ENCODE measurements at regions not wholly inside any gene's neighbourhood (a gene's known extent, or its start where the extent isn't known, plus 50 kb on each side); places are given as distances from the start of the nearest gene placed in this dataset.
"Not testable (repeated sequence)": the region's sequence is repeated elsewhere in the genome, so short reads cannot be mapped to it uniquely, and the experiment has no call there.

DNA sequence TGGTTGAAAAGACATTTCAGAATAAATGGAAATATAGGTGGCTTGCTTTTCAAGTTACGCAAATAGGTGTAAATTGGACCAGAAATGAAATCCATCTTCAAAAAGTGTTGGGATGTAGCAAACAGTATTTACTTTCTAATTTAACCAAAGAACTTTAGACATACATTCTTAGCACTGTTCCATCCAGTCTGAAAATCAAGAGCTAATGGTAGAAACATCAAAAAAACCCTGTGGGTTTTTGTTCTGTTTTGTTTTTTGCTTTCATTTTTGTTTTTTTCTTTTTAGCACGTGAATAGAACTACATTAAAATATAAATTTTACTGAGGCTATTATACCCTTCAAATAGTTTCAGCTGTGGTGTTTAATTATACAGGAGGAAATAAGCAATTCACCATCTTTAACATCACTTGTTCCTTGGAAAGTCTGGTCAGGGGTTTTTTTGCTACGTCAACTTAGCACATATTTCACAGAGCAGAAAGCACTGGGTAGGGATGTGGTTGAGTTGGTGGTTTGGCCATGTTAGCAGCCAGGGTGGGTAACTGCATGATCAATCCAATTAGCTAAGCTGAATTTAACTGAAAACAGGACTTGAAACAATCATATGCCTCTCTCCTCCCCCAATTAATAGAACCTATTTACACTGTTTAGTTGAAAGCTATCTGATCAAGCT is 275.4 kb upstream of the PFKP start:
- in situ Hi-C loops (cut with HindIII; ENCODE audit: low pct_ligation_motif_present, low pct_unique_long_range_greater_than_20kb, low sequenced_read_pairs), result no loop called here
- no peak for DNase-seq

DNA sequence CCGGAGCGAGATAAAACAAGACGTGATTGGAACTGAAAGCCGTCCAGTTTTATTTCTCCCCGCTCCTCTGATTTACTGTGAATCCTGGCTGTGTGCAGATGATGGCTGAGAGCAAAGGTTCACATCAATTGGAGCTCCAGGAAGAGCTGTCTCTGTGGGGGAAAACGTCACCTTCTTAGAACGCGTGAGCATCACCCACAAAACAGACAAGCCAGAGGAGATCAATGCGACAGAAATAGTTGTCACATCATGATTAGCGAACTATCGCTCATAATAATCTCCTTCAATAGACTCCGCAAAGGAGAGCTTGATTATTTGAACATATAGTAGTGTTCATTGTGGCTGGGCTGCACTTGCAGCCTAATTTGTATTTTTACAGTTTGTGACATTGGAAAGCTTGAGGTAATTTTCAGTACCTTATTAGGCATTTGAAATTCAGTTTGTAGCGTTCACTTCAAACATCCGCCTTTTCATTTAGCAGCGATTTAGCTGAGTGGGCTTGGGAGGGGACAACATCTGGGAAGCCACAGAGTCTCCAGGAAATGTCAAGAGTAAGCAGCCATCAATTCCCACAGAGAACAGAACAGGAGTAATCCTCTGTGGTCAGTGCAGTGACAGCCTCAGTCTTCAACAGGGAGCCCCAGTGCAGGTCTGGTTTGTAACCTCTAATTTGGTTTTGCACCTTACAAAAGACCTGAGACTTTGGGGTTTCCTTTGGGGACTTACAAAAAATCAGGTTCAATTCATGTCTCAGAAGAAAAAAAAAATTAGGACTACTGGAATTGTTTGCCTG is 276.8 kb upstream of the PFKP start:
- DNase-seq, result no peak
- in situ Hi-C loops (cut with HindIII; ENCODE audit: low pct_ligation_motif_present, low pct_unique_long_range_greater_than_20kb, low sequenced_read_pairs), result no loop called here

DNA sequence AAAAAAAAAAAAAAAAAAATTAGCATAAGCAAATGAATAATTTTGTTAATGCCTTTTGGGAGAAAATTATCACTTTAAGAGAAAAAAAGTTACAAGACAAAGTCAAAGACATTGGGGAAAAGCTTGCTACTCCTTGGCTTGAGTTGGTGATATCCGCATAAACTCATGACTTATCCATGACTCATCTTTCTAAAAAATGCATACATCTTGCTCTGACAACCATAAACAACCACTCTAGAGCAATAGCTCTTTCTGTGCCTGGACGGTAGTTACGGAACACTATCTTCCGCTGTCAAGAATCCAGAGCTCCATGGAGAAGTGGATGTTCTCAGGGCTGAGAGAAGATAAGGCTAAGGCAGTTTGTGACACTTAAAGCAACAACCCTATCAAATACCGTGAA is 281.1 kb upstream of the PFKP start:
- DNase-seq, result no peak
- in situ Hi-C loops (cut with HindIII; ENCODE audit: low pct_ligation_motif_present, low pct_unique_long_range_greater_than_20kb, low sequenced_read_pairs), result no loop called here

- DNase-seq, result no peak
- in situ Hi-C loops (cut with HindIII; ENCODE audit: low pct_ligation_motif_present, low pct_unique_long_range_greater_than_20kb, low sequenced_read_pairs), result no loop called here
These were observed 282.6 kb upstream of the PFKP start for GRCh38 chr10:2784766-2785165.

DNA sequence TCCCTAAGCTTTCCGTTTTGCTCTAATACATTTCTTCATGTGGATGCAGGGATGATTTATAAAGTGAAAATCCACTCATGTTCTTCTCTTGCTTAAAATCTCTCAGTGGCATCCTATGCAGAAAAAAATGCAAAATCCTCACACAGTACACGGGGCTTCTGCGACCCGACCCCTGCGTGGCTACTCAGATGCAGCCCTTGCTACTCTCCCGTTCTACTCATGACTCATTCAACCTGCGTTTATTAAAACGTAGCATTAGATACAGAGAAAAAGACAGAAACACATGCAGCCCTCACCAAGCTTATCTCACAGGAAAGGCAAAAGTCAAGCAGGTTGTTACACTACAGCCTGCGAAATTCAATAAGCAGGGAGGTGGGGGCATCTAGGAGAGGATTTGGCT is 284.4 kb upstream of the PFKP start:
- in situ Hi-C loops (cut with HindIII; ENCODE audit: low pct_ligation_motif_present, low pct_unique_long_range_greater_than_20kb, low sequenced_read_pairs), result no loop called here
- DNase-seq, result no peak

DNA sequence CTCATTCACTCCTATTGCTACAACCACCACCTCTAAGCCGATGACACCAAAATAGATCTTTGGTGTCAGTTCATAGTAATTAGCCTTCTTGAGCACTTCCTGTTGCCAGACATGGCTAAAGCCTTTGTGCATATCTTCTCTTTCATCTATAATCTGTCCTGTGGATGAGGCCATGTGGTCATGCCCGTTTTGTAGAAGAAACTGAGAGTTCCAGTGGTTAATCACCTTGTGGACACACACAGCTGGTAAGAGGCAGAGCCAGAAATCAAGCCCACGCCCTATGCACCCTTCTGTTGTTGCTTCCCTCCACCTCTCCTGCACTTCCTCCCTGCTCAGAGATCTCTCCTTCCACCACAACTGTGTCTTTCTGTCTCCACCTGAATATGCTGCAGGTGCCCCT is 285.1 kb upstream of the PFKP start:
- in situ Hi-C loops (cut with HindIII; ENCODE audit: low pct_ligation_motif_present, low pct_unique_long_range_greater_than_20kb, low sequenced_read_pairs), result no loop called here

DNA sequence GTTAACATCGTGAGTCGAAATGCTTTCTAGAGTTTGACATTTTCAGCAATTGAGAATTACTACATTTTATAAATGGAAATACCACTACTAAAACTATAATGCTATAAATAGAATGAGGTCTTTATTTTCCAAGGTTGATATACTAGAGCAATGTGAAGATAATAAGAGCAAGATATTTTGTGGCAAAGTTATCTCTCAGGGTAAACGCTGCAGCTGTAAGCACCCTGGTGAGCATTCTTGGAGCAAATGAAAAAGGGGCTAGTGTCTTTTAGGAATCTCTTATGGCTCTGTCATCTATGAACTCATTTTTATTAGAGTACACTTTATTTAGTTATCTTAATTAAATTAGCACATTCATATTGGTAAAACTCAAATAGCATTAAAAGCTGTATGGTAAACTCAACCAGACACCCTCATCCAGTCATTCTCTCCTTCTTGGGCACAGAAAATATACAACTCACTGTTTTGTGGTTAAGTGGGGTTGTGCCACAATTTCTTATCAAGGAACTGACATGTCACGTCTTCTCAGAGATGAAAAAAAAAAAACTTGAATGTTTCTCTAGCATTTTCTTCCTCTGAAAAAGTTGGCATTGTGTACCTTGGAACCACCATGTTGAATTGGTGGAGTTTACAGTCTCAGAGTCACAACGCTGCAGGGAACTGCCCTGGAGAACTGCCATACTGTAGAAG is 289.5 kb upstream of the PFKP start:
- no peak for DNase-seq
- in situ Hi-C loops (cut with HindIII; ENCODE audit: low pct_ligation_motif_present, low pct_unique_long_range_greater_than_20kb, low sequenced_read_pairs), result no loop called here

More for the DNA sequence above, 285.1 kb upstream of the PFKP start:
- no peak for DNase-seq

GRCh38 chr10:2772816-2773631 is 294.3 kb upstream of the PFKP start:
- no peak for DNase-seq
- in situ Hi-C loops (cut with HindIII; ENCODE audit: low pct_ligation_motif_present, low pct_unique_long_range_greater_than_20kb, low sequenced_read_pairs), result no loop called here

DNA sequence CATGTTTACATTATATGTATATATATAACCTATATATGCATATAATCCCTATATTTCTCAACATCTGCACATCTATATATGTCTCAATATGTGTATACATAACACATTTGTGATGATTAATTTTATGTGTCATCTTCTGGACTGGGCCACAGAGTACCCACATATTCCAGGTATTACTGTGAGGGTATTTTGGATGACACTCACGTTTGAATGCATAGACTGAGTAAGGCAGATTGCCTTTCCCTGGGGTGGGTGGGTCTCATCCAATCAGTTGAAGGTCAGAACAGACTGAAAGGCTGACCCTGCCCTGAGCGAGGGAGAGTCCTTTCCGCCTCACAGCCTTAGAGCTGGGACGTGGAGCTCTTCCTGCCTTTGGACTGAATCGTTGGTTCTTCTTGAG is 295.2 kb upstream of the PFKP start:
- no peak for DNase-seq
- in situ Hi-C loops (cut with HindIII; ENCODE audit: low pct_ligation_motif_present, low pct_unique_long_range_greater_than_20kb, low sequenced_read_pairs), result no loop called here

DNA sequence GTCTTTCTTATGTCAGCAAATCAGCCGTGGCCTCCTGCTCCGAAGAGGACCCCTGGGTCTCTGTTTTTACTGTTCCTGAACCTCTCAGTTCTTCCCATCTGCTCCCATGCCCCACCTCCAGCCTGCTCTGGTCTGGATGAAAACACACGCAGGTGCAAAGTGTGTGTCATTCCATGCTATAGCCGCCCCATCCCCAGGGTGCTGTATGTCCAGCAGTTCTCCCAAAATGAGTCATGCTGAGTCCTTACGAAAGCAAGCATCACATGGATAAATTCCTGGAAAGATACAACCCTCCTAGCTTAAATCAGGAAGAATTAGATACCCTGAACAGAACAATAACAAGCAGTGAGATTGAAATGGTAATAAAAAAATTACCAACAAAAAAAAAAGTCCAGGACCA is 300.1 kb upstream of the PFKP start:
- in situ Hi-C loops (cut with HindIII; ENCODE audit: low pct_ligation_motif_present, low pct_unique_long_range_greater_than_20kb, low sequenced_read_pairs); DNase-seq: not testable (repeated sequence)

DNA sequence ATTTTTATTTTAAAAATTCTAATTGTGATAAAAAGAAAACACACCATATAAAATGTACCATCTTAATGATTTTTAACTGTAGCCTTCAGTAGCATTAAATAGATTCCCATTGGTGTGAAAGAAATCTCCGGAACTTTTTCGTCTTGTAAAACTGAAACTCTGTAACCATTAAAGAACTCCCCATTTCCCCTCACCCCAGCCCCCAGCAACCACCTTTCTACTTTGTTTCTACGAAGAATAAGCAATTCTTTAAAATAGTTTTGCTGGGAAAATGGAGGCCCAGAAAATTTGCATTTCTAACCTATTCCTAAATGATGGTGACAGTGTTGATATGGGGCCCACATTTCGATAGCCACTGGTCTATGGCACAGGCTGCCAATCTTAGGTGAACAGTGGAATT is 305.4 kb upstream of the PFKP start:
- in situ Hi-C loops (cut with HindIII; ENCODE audit: low pct_ligation_motif_present, low pct_unique_long_range_greater_than_20kb, low sequenced_read_pairs), result no loop called here
- no peak for DNase-seq

GRCh38 chr10:2761311-2761710 is 306.0 kb upstream of the PFKP start:
- in situ Hi-C loops (cut with HindIII; ENCODE audit: low pct_ligation_motif_present, low pct_unique_long_range_greater_than_20kb, low sequenced_read_pairs), result no loop called here
- no peak for DNase-seq

GRCh38 chr10:2760736-2761135 is 306.6 kb upstream of the PFKP start:
- in situ Hi-C loops (cut with HindIII; ENCODE audit: low pct_ligation_motif_present, low pct_unique_long_range_greater_than_20kb, low sequenced_read_pairs), result no loop called here
- DNase-seq, result no peak

- no peak for DNase-seq
- in situ Hi-C loops (cut with HindIII; ENCODE audit: low pct_ligation_motif_present, low pct_unique_long_range_greater_than_20kb, low sequenced_read_pairs), result no loop called here
These were observed 308.1 kb upstream of the PFKP start for GRCh38 chr10:2759233-2759632.

GRCh38 chr10:2754943-2755342 is 312.4 kb upstream of the PFKP start:
- in situ Hi-C loops (cut with HindIII; ENCODE audit: low pct_ligation_motif_present, low pct_unique_long_range_greater_than_20kb, low sequenced_read_pairs), result no loop called here
- no peak for DNase-seq

GRCh38 chr10:2748287-2748686 is 319.1 kb upstream of the PFKP start:
- in situ Hi-C loops (cut with HindIII; ENCODE audit: low pct_ligation_motif_present, low pct_unique_long_range_greater_than_20kb, low sequenced_read_pairs), result no loop called here
- no peak for DNase-seq

GRCh38 chr10:2746638-2747037 is 320.7 kb upstream of the PFKP start:
- no peak for DNase-seq
- in situ Hi-C loops (cut with HindIII; ENCODE audit: low pct_ligation_motif_present, low pct_unique_long_range_greater_than_20kb, low sequenced_read_pairs), result no loop called here

GRCh38 chr10:2745666-2746065 is 321.7 kb upstream of the PFKP start:
- DNase-seq, result no peak
- in situ Hi-C loops (cut with HindIII; ENCODE audit: low pct_ligation_motif_present, low pct_unique_long_range_greater_than_20kb, low sequenced_read_pairs), result no loop called here
